Heart left ventricle (tissue), 13 donors: ENCODE measurements at regions not wholly inside any gene's neighbourhood (a gene's known extent, or its start where the extent isn't known, plus 50 kb on each side); places are given as distances from the start of the nearest gene placed in this dataset.

Source experiments
- POLR2A ChIP-seq, 2 donors: fragments of 450-650 bp; IDR thresholded peaks; one replicate each; pipeline ENCODE4 v1.6.1; 2017; ENCODE audit warnings: antibody characterized with exemption in 2 of 2, mild to moderate bottlenecking in 2 of 2, moderate library complexity in 2 of 2
- TF ChIP-seq, protein P1 (sequence below), 12 donors: fragments of 200-600 bp; sonication (generic) in 4 of 12; IDR thresholded peaks; one replicate each; pipeline versions ENCODE4 v1.5.0 to v1.8.0; 2018 to 2022; ENCODE audit warnings: antibody characterized with exemption in 12 of 12, mild to moderate bottlenecking in 5 of 12
- donor health status: ischemic (EF 13 %, LVEDD 7.1; RV severe dilation, severe dysfunction).
- donor health status: DM: no; HTN: yes; CAD: no.
- donor health status: DM: no; HTN: no; CAD: no.
- donor health status: ischemic (EF 25% LVEDD 6.9; RV normal size, moderate dysfunction).
- donor health status: ischemic (EF 25% LVEDD 5.7; RV mildly dilated, moderate dysfunction).
- donor health status: ischemic (EF 35%, LVEDD 5.7; RV mildly dilated, moderate dysfunction).
- donor health status: nonischemic (EF 11% LVEDD 7.7; RV severe dilation, severe dysfunction).
- donor health status: DM: yes; HTN: yes; CAD: no.
- donor health status: PGD.
- donor health status: ischemic (EF 29% LVEDD 5.4; RV normal size, mild dysfunction).
- donor health status: nonischemic (EF 23%, LVEDD 6.1; RV moderate dilation, normal function).

DNA sequence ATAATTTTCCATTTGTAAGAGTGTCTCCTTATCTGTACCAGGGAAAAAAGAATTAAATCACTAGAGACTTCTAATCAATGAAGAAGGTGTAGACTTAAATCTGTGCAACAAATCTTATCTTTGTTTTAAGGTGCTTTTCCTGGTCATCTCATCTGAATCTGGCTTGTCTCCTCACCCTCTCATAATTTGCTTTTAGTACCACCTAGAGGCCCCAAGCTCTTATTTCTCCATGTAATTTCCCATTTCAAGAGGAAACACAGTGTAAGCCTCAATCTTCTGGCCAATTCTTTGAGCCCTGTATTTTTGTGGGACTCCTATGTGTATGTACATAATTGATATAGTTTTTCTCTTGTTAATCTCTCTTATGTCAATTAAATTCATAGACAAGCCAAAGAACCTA is 1975.3 kb upstream of the CDH6 start:
- TF ChIP-seq, protein P1, sequence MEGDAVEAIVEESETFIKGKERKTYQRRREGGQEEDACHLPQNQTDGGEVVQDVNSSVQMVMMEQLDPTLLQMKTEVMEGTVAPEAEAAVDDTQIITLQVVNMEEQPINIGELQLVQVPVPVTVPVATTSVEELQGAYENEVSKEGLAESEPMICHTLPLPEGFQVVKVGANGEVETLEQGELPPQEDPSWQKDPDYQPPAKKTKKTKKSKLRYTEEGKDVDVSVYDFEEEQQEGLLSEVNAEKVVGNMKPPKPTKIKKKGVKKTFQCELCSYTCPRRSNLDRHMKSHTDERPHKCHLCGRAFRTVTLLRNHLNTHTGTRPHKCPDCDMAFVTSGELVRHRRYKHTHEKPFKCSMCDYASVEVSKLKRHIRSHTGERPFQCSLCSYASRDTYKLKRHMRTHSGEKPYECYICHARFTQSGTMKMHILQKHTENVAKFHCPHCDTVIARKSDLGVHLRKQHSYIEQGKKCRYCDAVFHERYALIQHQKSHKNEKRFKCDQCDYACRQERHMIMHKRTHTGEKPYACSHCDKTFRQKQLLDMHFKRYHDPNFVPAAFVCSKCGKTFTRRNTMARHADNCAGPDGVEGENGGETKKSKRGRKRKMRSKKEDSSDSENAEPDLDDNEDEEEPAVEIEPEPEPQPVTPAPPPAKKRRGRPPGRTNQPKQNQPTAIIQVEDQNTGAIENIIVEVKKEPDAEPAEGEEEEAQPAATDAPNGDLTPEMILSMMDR (IDR thresholded peaks at IDR 0.05) = no peak
- no peak for TF ChIP-seq POLR2A (IDR thresholded peaks at IDR 0.05)
